IPS-NIHi7 (cell line): ENCODE measurements at regions not wholly inside any gene's neighbourhood (a gene's known extent, or its start where the extent isn't known, plus 50 kb on each side); places are given as distances from the start of the nearest gene placed in this dataset.
A peak's percentile ranks its signal among the peaks of the same experiment; 100 is the strongest.

Source experiments
- DNase-seq: peaks from one replicate; pipeline ENCODE4 v3.0.0; 2012; ENCODE audit warnings: mixed read lengths; ENCODE audit errors: extremely low spot score

GRCh38 chr13:32861304-32861703 lies 154.9 kb upstream of the KL start:
- DNase-seq: no peak

GRCh38 chr13:32863596-32863995 lies 152.6 kb upstream of the KL start:
- DNase-seq: no peak

GRCh38 chr13:32866921-32867320 lies 149.3 kb upstream of the KL start:
- DNase-seq: no peak

GRCh38 chr13:32877491-32877890 lies 138.7 kb upstream of the KL start:
- no peak for DNase-seq

- no peak for DNase-seq
These were observed 138.1 kb upstream of the KL start for GRCh38 chr13:32878163-32878562.

- DNase-seq: no peak
These were observed 135.6 kb upstream of the KL start for GRCh38 chr13:32880636-32881035.

GRCh38 chr13:32881074-32881776 lies 135.0 kb upstream of the KL start:
- no peak for DNase-seq

GRCh38 chr13:32881777-32882145 lies 134.5 kb upstream of the KL start:
- no peak for DNase-seq

GRCh38 chr13:32882691-32883090 lies 133.5 kb upstream of the KL start:
- DNase-seq: no peak

GRCh38 chr13:32883474-32883873 lies 132.7 kb upstream of the KL start:
- no peak for DNase-seq

GRCh38 chr13:32887617-32888016 lies 128.6 kb upstream of the KL start:
- DNase-seq: no peak

- DNase-seq: no peak
These were observed 126.1 kb upstream of the KL start for GRCh38 chr13:32889986-32890565.

GRCh38 chr13:32893176-32893575 lies 123.0 kb upstream of the KL start:
- DNase-seq: no peak

GRCh38 chr13:32894589-32895001 lies 121.6 kb upstream of the KL start:
- DNase-seq: no peak

GRCh38 chr13:32895296-32895695 lies 120.9 kb upstream of the KL start:
- no peak for DNase-seq

- no peak for DNase-seq
These were observed 118.9 kb upstream of the KL start for GRCh38 chr13:32897296-32897695.

GRCh38 chr13:32902029-32902780 lies 114.0 kb upstream of the KL start:
- no peak for DNase-seq

GRCh38 chr13:32902874-32903273 lies 113.3 kb upstream of the KL start:
- peak; percentile 58 for DNase-seq

- DNase-seq: no peak
These were observed 112.5 kb upstream of the KL start for GRCh38 chr13:32903720-32904119.

- DNase-seq: no peak
These were observed 112.0 kb upstream of the KL start for GRCh38 chr13:32904266-32904665.

- no peak for DNase-seq
These were observed 111.0 kb upstream of the KL start for GRCh38 chr13:32905063-32905863.

GRCh38 chr13:32905864-32906180 lies 110.4 kb upstream of the KL start:
- DNase-seq: no peak
